HEK293 (cell line): ENCODE measurements at regions not wholly inside any gene's neighbourhood (a gene's known extent, or its start where the extent isn't known, plus 50 kb on each side); places are given as distances from the start of the nearest gene placed in this dataset.

Experiments used
- CTCF ChIA-PET: fragments of 350-600 bp; formaldehyde crosslinking; extraction: SDS; loops from one replicate; lab custom pipeline; 2021; ENCODE audit warnings: antibody characterized with exemption; lab: Yijun Ruan, JAX
- POLR2A ChIA-PET: fragments of 300-600 bp; formaldehyde crosslinking; extraction: SDS; loops from one replicate; lab custom pipeline; 2020; ENCODE audit warnings: antibody characterized with exemption, inconsistent platforms; lab: Yijun Ruan, JAX
- H3K27ac ChIP-seq: fragments of 200-500 bp; sonication (Bioruptor generic); 2 replicates; pipeline ENCODE4 v1.5.1; 2014; ENCODE audit warnings: low read depth, low read length, control low read depth, inconsistent platforms; ENCODE audit errors: extremely low read depth
- H3K36me3 ChIP-seq, 2 experiments: fragments of 200-500 bp in 1 of 2; sonication (Bioruptor generic) in 1 of 2; 1 replicate in 1 of 2; 2 replicates in 1 of 2; pipeline ENCODE4 v1.5.1; 2014 to 2017; ENCODE audit warnings: inconsistent platforms in 2 of 2, low read length in 2 of 2; ENCODE audit not compliant: control insufficient read depth in 2 of 2, insufficient read depth in 1 of 2
- H3K4me1 ChIP-seq: fragments of 200-500 bp; sonication (Bioruptor generic); 2 replicates; pipeline ENCODE4 v1.5.1; 2014; ENCODE audit warnings: mild to moderate bottlenecking, low read length, inconsistent platforms; ENCODE audit not compliant: control insufficient read depth, insufficient read depth
- H3K4me3 ChIP-seq: 2 replicates; pipeline ENCODE4 v1.5.1; 2011; ENCODE audit warnings: low read depth, mild to moderate bottlenecking, control low read depth, low read length, moderate library complexity
- H3K9me3 ChIP-seq: fragments of 200-500 bp; sonication (Bioruptor generic); 2 replicates; pipeline ENCODE4 v1.5.1; 2014; ENCODE audit warnings: low read depth, low read length, inconsistent platforms; ENCODE audit not compliant: control insufficient read depth, insufficient read depth
- SALL2 ChIP-seq: fragments of 450-650 bp; formaldehyde crosslinking; IDR thresholded peaks from 2 replicates; pipeline ENCODE4 v1.5.0; 2017; ENCODE audit warnings: missing biosample characterization, mild to moderate bottlenecking, missing genetic modification characterization, borderline replicate concordance
- SETDB1 ChIP-seq: IDR thresholded peaks from one replicate; pipeline ENCODE4 v1.6.1; 2017; ENCODE audit warnings: mild to moderate bottlenecking, low read length, moderate library complexity, mixed read lengths; ENCODE audit not compliant: insufficient read length
- TCF7L2 ChIP-seq: IDR thresholded peaks from 2 replicates; pipeline ENCODE4 v1.6.1; 2011; ENCODE audit warnings: low read depth, mild to moderate bottlenecking, inconsistent platforms, low read length, moderate library complexity, borderline replicate concordance
- ZBTB8A ChIP-seq: fragments of 450-650 bp; formaldehyde crosslinking; IDR thresholded peaks from 2 replicates; pipeline ENCODE4 v1.5.1; 2016; ENCODE audit warnings: missing biosample characterization, missing genetic modification characterization
- ZNF112 ChIP-seq: fragments of 450-650 bp; formaldehyde crosslinking; IDR thresholded peaks from 2 replicates; pipeline ENCODE4 v1.5.0; 2017; ENCODE audit warnings: missing biosample characterization, missing genetic modification characterization
- ZNF2 ChIP-seq: fragments of 450-650 bp; formaldehyde crosslinking; IDR thresholded peaks from 2 replicates; pipeline ENCODE4 v1.5.1; 2016; ENCODE audit warnings: missing biosample characterization, missing genetic modification characterization
- ZNF214 ChIP-seq: fragments of 450-650 bp; formaldehyde crosslinking; IDR thresholded peaks from 2 replicates; pipeline ENCODE4 v1.5.1; 2017; ENCODE audit warnings: missing biosample characterization, mild to moderate bottlenecking, missing genetic modification characterization, borderline replicate concordance
- ZNF292 ChIP-seq: fragments of 450-650 bp; formaldehyde crosslinking; IDR thresholded peaks from 2 replicates; pipeline ENCODE4 v1.5.1; 2016; ENCODE audit warnings: low read depth, missing biosample characterization, missing genetic modification characterization, borderline replicate concordance
- ZNF324 ChIP-seq: fragments of 450-650 bp; formaldehyde crosslinking; IDR thresholded peaks from 2 replicates; pipeline ENCODE4 v1.5.1; 2016; ENCODE audit warnings: missing biosample characterization, missing genetic modification characterization
- ZNF350 ChIP-seq: fragments of 450-650 bp; formaldehyde crosslinking; IDR thresholded peaks from 2 replicates; pipeline ENCODE4 v1.5.0; 2017; ENCODE audit warnings: missing biosample characterization, mild to moderate bottlenecking, missing genetic modification characterization
- ZNF548 ChIP-seq: fragments of 450-650 bp; formaldehyde crosslinking; IDR thresholded peaks from 2 replicates; pipeline ENCODE4 v1.5.1; 2016; ENCODE audit warnings: missing biosample characterization, missing genetic modification characterization
- ZNF707 ChIP-seq: fragments of 450-650 bp; formaldehyde crosslinking; IDR thresholded peaks from 2 replicates; pipeline ENCODE4 v1.5.1; 2016; ENCODE audit warnings: missing biosample characterization, missing genetic modification characterization
- ZSCAN5A ChIP-seq: fragments of 450-650 bp; formaldehyde crosslinking; IDR thresholded peaks from 2 replicates; pipeline ENCODE4 v1.5.1; 2016; ENCODE audit warnings: missing biosample characterization, missing genetic modification characterization
- ZXDB ChIP-seq: fragments of 450-650 bp; formaldehyde crosslinking; IDR thresholded peaks from 2 replicates; pipeline ENCODE4 v1.5.1; 2016; ENCODE audit warnings: missing biosample characterization, missing genetic modification characterization
- TF ChIP-seq, protein P1 (sequence below): fragments of 450-650 bp; formaldehyde crosslinking; IDR thresholded peaks from 2 replicates; pipeline ENCODE4 v1.5.1; 2016; ENCODE audit warnings: missing biosample characterization, missing genetic modification characterization
- TF ChIP-seq, protein P2 (sequence below): fragments of 450-650 bp; formaldehyde crosslinking; conservative IDR thresholded peaks from 2 replicates; pipeline ENCODE4 v1.5.1; 2016; ENCODE audit warnings: low read depth, missing biosample characterization, missing genetic modification characterization
- TF ChIP-seq, protein P3 (sequence below): fragments of 450-650 bp; formaldehyde crosslinking; IDR thresholded peaks from 2 replicates; pipeline ENCODE4 v1.5.1; 2016; ENCODE audit warnings: missing biosample characterization, missing genetic modification characterization
- TF ChIP-seq, protein P4 (sequence below): sonication (generic); formaldehyde crosslinking; IDR thresholded peaks from 2 replicates; pipeline ENCODE4 v1.8.1; 2022; ENCODE audit warnings: mild to moderate bottlenecking, moderate library complexity, missing genetic modification reagents

DNA sequence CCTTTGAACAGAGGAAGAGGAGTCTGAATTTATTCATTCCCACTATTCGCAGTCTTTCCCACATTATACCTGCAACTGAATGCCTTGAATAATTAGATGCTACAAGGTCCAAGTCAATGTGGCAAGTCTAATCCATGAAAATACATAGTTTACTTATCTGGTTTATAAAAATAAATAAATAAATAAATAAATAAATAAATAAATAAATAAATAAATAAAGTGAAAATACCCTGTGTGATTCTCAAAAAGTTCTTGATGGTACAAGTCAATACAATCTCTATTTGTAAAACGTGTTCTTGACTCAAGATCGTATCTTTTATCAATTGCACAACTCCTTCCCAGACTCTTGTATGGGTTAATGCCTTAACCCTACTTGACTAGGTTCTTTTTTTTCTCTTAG lies 417.7 kb downstream of the ZWINT start (continued):
- TF ChIP-seq, protein P1, sequence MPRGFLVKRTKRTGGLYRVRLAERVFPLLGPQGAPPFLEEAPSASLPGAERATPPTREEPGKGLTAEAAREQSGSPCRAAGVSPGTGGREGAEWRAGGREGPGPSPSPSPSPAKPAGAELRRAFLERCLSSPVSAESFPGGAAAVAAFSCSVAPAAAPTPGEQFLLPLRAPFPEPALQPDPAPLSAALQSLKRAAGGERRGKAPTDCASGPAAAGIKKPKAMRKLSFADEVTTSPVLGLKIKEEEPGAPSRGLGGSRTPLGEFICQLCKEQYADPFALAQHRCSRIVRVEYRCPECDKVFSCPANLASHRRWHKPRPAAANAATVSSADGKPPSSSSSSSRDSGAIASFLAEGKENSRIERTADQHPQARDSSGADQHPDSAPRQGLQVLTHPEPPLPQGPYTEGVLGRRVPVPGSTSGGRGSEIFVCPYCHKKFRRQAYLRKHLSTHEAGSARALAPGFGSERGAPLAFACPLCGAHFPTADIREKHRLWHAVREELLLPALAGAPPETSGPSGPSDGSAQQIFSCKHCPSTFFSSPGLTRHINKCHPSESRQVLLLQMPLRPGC, result no peak
- TF ChIP-seq ZXDB (tag by site-specific recombination) (peak; percentile 55; the same call in 1 of the 2 replicates), ZNF548 (tag by site-specific recombination) (no peak), SALL2 (tag by site-specific recombination) (no peak), ZSCAN5A (tag by site-specific recombination) (no peak), ZNF707 (tag by site-specific recombination) (no peak), ZBTB8A (tag by site-specific recombination) (peak; percentile 69), ZNF112 (tag by site-specific recombination) (no peak), ZNF214 (tag by site-specific recombination) (no peak), ZNF2 (tag by site-specific recombination) (no peak)
- TF ChIP-seq, protein P2, sequence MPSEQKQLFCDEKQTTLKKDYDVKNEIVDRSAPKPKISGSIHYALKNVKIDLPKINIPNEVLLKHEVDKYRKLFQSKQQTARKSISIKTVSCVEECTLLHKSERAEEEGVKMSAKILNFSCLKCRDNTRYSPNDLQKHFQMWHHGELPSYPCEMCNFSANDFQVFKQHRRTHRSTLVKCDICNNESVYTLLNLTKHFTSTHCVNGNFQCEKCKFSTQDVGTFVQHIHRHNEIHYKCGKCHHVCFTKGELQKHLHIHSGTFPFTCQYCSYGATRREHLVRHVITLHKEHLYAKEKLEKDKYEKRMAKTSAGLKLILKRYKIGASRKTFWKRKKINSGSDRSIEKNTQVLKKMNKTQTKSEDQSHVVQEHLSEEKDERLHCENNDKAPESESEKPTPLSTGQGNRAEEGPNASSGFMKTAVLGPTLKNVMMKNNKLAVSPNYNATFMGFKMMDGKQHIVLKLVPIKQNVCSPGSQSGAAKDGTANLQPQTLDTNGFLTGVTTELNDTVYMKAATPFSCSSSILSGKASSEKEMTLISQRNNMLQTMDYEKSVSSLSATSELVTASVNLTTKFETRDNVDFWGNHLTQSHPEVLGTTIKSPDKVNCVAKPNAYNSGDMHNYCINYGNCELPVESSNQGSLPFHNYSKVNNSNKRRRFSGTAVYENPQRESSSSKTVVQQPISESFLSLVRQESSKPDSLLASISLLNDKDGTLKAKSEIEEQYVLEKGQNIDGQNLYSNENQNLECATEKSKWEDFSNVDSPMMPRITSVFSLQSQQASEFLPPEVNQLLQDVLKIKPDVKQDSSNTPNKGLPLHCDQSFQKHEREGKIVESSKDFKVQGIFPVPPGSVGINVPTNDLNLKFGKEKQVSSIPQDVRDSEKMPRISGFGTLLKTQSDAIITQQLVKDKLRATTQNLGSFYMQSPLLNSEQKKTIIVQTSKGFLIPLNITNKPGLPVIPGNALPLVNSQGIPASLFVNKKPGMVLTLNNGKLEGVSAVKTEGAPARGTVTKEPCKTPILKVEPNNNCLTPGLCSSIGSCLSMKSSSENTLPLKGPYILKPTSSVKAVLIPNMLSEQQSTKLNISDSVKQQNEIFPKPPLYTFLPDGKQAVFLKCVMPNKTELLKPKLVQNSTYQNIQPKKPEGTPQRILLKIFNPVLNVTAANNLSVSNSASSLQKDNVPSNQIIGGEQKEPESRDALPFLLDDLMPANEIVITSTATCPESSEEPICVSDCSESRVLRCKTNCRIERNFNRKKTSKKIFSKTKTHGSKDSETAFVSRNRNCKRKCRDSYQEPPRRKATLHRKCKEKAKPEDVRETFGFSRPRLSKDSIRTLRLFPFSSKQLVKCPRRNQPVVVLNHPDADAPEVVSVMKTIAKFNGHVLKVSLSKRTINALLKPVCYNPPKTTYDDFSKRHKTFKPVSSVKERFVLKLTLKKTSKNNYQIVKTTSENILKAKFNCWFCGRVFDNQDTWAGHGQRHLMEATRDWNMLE (tag by site-specific recombination), result peak; percentile 72; the same call in 1 of the 2 replicates

- no peak for TF ChIP-seq ZNF324 (tag by site-specific recombination)
- TF ChIP-seq ZNF350 (tag by site-specific recombination), result no peak
- TF ChIP-seq ZNF548 (tag by site-specific recombination), result no peak
- TF ChIP-seq, protein P3, sequence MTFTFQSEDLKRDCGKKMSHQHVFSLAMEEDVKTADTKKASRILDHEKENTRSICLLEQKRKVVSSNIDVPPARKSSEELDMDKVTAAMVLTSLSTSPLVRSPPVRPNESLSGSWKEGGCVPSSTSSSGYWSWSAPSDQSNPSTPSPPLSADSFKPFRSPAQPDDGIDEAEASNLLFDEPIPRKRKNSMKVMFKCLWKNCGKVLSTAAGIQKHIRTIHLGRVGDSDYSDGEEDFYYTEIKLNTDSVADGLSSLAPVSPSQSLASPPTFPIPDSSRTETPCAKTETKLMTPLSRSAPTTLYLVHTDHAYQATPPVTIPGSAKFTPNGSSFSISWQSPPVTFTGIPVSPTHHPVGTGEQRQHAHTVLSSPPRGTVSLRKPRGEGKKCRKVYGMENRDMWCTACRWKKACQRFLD, result no peak
- no peak for TF ChIP-seq ZNF292 (tag by site-specific recombination)
- TF ChIP-seq TCF7L2, result no peak
- TF ChIP-seq, protein P4, sequence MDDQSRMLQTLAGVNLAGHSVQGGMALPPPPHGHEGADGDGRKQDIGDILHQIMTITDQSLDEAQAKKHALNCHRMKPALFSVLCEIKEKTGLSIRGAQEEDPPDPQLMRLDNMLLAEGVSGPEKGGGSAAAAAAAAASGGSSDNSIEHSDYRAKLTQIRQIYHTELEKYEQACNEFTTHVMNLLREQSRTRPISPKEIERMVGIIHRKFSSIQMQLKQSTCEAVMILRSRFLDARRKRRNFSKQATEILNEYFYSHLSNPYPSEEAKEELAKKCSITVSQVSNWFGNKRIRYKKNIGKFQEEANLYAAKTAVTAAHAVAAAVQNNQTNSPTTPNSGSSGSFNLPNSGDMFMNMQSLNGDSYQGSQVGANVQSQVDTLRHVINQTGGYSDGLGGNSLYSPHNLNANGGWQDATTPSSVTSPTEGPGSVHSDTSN, result no peak
- no peak for TF ChIP-seq SETDB1
- CTCF ChIA-PET, result no interaction called here
Measured at GRCh38 chr10:55929291-55929690, 431.8 kb downstream of the ZWINT start.

More at GRCh38 chr10:55929291-55929690, 431.8 kb downstream of the ZWINT start:
- Histone ChIP-seq H3K27ac (no peak overlapping the region), H3K4me1 (no peaks in the 10 kb centered on the region), H3K9me3 (no peaks in the 10 kb centered on the region), H3K4me3 (no peak overlapping the region), H3K36me3 (no peaks in the 10 kb centered on the region)
- POLR2A ChIA-PET, result no interaction called here
